Ishikawa (cell line): ENCODE measurements at regions not wholly inside any gene's neighbourhood (a gene's known extent, or its start where the extent isn't known, plus 50 kb on each side); places are given as distances from the start of the nearest gene placed in this dataset.

Source experiments
- CEBPB ChIP-seq: IDR thresholded peaks from 2 replicates; pipeline ENCODE4 v1.6.1; 2012
- CREB1 ChIP-seq: IDR thresholded peaks from 2 replicates; pipeline ENCODE4 v1.6.1; 2012; ENCODE audit warnings: low read depth
- EGR1 ChIP-seq: IDR thresholded peaks from 2 replicates; pipeline ENCODE4 v1.6.1; 2012
- EP300 ChIP-seq: IDR thresholded peaks from 2 replicates; pipeline ENCODE4 v1.6.1; 2012; ENCODE audit warnings: borderline replicate concordance
- FOXM1 ChIP-seq: IDR thresholded peaks from 2 replicates; pipeline ENCODE4 v1.6.1; 2012; ENCODE audit warnings: low read depth, borderline replicate concordance
- MAX ChIP-seq: IDR thresholded peaks from 2 replicates; pipeline ENCODE4 v1.6.1; 2012
- NFIC ChIP-seq: IDR thresholded peaks from 2 replicates; pipeline ENCODE4 v1.6.1; 2012
- RAD21 ChIP-seq: IDR thresholded peaks from 2 replicates; pipeline ENCODE4 v1.6.1; 2012; ENCODE audit warnings: low read depth
- REST ChIP-seq: IDR thresholded peaks from 2 replicates; pipeline ENCODE4 v1.6.1; 2012; ENCODE audit warnings: low read depth, mild to moderate bottlenecking
- TAF1 ChIP-seq: IDR thresholded peaks from 2 replicates; pipeline ENCODE4 v1.6.1; 2012; ENCODE audit warnings: low read depth, mild to moderate bottlenecking
- TCF12 ChIP-seq: IDR thresholded peaks from 2 replicates; pipeline ENCODE4 v1.6.1; 2012; ENCODE audit warnings: low read depth
- TEAD4 ChIP-seq: IDR thresholded peaks from 2 replicates; pipeline ENCODE4 v1.6.1; 2012
- USF1 ChIP-seq: IDR thresholded peaks from 2 replicates; pipeline ENCODE4 v1.6.1; 2012
- YY1 ChIP-seq: IDR thresholded peaks from 2 replicates; pipeline ENCODE4 v1.6.1; 2012; ENCODE audit warnings: low read depth
- ZBTB7A ChIP-seq: IDR thresholded peaks from 2 replicates; pipeline ENCODE4 v1.6.1; 2012; ENCODE audit warnings: low read depth

GRCh38 chr3:34037260-34037659, 238.8 kb downstream of the PDCD6IP start:
- TF ChIP-seq CREB1 (no peak), FOXM1 (no peak), TAF1 (no peak), REST (no peak), NFIC (no peak), CEBPB (no peak), EGR1 (no peak), USF1 (no peak), TEAD4 (no peak), RAD21 (no peak), TCF12 (no peak), EP300 (no peak), MAX (no peak), ZBTB7A (no peak), YY1 (no peak)

DNA sequence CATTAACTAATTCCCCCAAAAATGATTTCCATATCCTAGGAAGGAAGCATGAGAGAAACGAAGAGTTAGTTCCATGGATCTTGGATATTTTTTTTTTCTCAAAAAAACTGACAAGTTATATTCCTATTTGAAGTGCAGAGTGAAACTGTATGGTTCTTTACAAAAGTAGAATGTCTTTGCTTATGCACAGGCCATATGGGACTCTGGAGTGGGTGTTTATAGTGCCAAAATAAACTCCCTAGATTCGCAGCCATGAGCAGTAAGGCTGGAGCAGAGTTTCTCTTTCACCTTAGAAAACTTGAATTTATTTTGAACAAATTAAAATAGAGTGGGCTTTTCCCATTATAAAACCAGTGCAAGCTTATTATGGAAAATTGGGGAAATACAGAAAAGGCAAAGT, 239.7 kb downstream of the PDCD6IP start:
- no peak for TF ChIP-seq FOXM1
- TF ChIP-seq TEAD4, result no peak
- no peak for TF ChIP-seq TAF1

DNA sequence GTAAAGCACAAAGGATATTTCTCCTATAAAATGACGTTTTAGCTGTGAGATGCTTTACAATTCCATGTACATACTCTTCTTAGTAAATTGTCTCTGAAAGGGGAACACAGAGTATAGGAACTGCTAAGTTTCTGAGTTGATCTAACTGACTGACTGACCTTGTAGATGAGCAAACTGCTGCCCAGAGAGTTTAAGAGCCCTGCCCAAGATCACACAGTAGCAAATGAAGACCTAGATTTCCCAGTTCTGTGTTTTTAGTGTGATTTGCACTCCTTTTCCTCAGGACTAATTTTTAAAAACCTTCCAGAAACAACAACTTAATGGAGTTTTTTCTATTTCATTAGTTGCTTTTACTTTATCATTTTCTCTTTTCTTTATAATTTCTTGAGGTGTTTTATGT, 247.7 kb downstream of the PDCD6IP start:
- no peak for TF ChIP-seq FOXM1
- no peak for TF ChIP-seq TCF12
- TF ChIP-seq ZBTB7A, result no peak
- TF ChIP-seq YY1, result no peak
- TF ChIP-seq MAX, result no peak
- TF ChIP-seq EP300, result no peak
- no peak for TF ChIP-seq RAD21
- no peak for TF ChIP-seq NFIC
- TF ChIP-seq REST, result no peak
- no peak for TF ChIP-seq CREB1
- no peak for TF ChIP-seq CEBPB
- no peak for TF ChIP-seq TAF1
- TF ChIP-seq EGR1, result no peak
- TF ChIP-seq USF1, result no peak
- TF ChIP-seq TEAD4, result no peak

GRCh38 chr3:34053626-34054025, 255.2 kb downstream of the PDCD6IP start:
- TF ChIP-seq TEAD4 (no peak), USF1 (no peak), REST (no peak), YY1 (no peak), NFIC (no peak), TAF1 (no peak), CEBPB (no peak)
